GM12875 (cell line): ENCODE measurements at regions not wholly inside any gene's neighbourhood (a gene's known extent, or its start where the extent isn't known, plus 50 kb on each side); places are given as distances from the start of the nearest gene placed in this dataset.

Experiments used
- H3K4me3 ChIP-seq: one replicate; pipeline ENCODE4 v1.5.1; 2011; ENCODE audit warnings: low read depth, low read length, control low read depth
- CTCF ChIP-seq: IDR thresholded peaks from 2 replicates; pipeline ENCODE4 v1.5.1; 2011; ENCODE audit warnings: low read depth, mild to moderate bottlenecking, control low read depth, inconsistent platforms, low read length, moderate library complexity, borderline replicate concordance; ENCODE audit not compliant: insufficient read depth

GRCh38 chr13:68850160-68850559 lies 1257.5 kb upstream of the ATXN8OS start:
- no peak for TF ChIP-seq CTCF
- no peak overlapping the region for H3K4me3 ChIP-seq

GRCh38 chr13:68846663-68847062 lies 1261.0 kb upstream of the ATXN8OS start:
- no peak overlapping the region for H3K4me3 ChIP-seq
- TF ChIP-seq CTCF: no peak

- no peak for TF ChIP-seq CTCF
- no peak overlapping the region for H3K4me3 ChIP-seq
Observed at GRCh38 chr13:68834375-68834774, 1273.3 kb upstream of the ATXN8OS start.

GRCh38 chr13:68816715-68817114 lies 1290.9 kb upstream of the ATXN8OS start:
- no peak for TF ChIP-seq CTCF
- no peak overlapping the region for H3K4me3 ChIP-seq

GRCh38 chr13:68813180-68813796 lies 1294.3 kb upstream of the ATXN8OS start:
- no peak for TF ChIP-seq CTCF
- H3K4me3 ChIP-seq: no peak overlapping the region

GRCh38 chr13:68810660-68811059 lies 1297.0 kb upstream of the ATXN8OS start:
- no peak for TF ChIP-seq CTCF
- no peak overlapping the region for H3K4me3 ChIP-seq

GRCh38 chr13:68808456-68808855 lies 1299.2 kb upstream of the ATXN8OS start:
- H3K4me3 ChIP-seq: no peak overlapping the region
- no peak for TF ChIP-seq CTCF
